NCI-H1417 treated with DMSO at 0.1 percent for 48 hours (cell line): ENCODE measurements at regions not wholly inside any gene's neighbourhood (a gene's known extent, or its start where the extent isn't known, plus 50 kb on each side); places are given as distances from the start of the nearest gene placed in this dataset.
"Not testable (repeated sequence)": the region's sequence is repeated elsewhere in the genome, so short reads cannot be mapped to it uniquely, and the experiment has no call there.

Experiments used
- DNase-seq: peaks from one replicate; lab custom pipeline; 2025; lab: John Stamatoyannopoulos, UW

DNA sequence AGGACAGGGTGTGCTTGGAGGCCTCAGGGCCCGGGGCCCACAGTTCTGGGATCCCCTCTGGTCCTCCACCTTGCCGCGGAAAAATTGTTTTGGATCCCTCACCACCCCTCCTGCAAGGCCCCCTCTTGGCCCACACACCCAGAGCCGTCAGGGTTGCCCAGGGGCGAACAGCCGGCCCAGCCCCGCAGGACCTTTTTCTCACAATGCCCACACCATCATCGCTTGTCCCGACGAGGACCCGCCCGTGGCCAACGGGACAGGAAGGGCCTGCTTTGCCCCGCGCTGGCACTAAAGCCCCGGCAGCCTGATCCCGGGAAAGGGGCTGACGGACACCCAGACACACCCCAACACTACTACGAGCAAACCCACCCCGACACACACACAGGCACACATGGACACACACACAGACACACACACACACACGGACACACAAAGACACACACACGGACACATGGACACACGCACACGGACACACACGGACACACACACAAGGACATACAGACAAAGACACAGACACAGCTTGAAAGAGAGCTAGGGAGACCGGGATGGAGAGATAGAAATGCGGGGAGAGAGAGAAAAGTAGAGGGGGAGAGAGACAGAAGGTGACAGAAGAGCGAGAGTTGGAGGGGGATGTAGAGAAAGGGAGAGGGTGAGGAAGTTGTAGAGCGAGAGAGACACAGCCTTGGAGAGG lies 1493.5 kb upstream of the DEFB115 start:
- DNase-seq: no peak

DNA sequence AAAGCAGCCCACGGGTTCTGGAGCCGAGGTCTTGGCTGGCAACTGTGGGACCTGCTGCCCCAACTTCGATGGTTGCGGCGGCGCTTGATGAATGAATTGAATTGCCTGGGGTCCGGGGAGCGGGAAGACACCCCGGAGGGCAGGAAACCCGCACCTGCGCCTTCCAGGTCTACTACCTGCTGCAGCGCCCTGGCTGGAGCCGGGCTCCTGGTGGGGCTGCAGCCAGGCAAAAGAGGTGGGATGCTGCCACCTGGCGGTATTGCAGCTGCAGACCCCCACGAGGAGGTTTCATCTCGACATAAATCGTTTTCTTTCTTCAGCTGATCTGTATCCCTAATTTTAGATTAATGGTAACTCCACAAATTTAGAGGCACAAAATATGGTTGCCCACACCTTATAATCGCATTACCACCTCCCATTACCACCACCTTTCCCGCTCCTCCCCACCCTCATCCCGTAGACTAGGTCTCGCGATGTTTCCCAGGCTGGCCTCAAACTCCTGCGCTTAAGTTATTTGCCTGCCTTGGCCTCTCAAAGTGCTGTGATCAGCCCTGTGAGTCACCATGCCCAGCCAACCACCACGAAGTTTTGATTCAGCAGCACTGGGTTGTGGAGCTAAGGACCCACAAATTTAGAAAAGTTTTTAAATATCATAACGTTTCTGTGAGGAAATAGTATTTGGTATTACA lies 1492.4 kb upstream of the DEFB115 start:
- not testable (repeated sequence) for DNase-seq

DNA sequence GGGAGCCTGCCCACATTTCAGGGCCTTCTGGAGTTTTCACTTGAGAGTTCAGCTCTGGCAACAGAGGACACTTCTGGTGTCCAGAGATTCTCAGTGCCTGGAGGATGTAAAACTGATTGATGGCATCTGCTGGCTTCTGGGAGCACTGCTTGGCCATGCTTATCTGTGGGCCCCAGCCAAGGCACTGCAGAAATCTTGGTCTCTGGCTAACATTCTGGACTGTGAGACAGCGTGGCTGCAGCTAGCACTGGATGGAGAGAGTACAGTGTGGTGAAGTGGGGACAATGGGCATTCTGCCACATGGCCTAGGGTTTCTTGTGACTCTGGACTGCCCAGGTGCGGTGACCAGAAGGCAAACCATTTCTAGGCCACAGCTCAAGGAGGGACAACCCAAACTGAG lies 1479.4 kb upstream of the DEFB115 start:
- not testable (repeated sequence) for DNase-seq

DNA sequence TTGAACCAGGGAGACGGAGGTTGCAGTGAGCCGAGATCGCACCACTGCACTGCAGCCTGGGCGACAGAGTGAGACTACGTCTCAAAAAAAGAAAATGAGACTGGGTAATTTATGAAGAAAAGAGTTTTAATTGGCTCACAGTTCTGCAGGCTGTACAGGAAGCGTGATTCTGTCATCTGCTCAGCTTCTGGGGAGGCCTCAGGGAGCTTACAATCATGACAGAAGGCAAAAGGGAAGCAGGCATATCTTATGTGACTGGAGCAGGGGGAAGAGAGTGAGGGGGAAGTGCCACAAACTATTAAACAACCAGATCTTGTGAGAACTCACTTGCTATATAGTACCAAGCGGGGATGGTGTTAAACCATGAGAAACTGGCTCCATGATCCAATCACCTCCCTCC lies 1476.2 kb upstream of the DEFB115 start:
- not testable (repeated sequence) for DNase-seq

DNA sequence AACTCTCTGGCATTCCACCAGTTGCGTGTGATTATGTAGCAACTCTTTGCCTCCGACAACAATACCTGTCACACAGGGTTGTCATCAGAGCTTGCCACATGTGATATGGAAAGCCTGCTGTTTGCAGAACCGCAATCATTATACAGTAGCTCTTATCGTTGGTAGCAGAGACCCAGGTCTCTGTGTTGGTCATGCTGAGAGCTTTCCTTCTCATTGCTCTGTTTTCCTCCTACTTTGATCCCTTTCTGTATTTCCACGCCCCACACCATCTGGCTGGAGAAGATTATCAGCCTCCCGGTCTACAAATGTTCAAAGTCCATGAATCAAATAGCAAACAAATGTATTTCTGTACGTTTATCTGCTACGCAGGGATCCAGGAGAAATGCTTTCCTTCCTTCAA lies 1475.6 kb upstream of the DEFB115 start:
- not testable (repeated sequence) for DNase-seq

DNA sequence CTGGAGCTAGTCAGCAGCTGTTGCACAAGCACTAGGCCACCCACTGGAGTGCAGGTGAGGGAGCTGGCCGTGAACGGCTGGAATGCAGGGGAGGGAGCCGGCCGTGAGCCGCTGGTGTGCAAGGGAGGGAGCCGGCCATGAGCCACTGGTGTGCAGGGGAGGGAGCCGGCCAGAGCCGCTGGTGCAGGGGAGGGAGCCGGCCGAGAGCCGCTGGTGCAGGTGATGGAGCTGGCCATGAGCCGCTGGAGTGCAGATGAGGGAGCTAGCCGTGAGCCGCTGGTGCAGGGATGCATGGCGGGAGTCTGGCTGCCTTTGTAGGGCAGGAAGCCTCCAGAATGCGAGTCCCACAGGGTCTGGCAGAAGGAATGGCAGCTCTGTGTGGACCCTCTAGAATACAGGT lies 1470.0 kb upstream of the DEFB115 start:
- not testable (repeated sequence) for DNase-seq

DNA sequence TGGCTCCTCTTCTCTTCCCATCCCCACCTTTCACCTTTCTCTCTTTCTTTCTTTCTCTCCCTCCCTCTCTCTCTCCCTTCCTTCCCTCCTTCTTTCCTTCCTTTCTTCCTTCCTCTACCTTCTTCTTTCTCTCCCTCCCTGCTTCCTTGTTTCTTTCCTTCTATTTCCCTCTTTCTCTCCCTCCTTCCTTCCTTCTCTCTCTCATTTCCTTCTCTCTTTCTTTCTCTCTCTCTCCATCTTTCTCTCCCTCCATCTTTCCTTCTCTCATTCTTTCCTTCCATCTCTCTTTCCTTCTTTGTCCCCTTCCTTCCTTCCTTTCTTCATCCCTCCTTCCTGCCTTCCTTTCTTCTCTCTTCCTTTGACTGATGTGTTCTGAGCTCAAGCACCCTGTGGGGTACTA lies 1467.0 kb upstream of the DEFB115 start:
- DNase-seq: no peak

DNA sequence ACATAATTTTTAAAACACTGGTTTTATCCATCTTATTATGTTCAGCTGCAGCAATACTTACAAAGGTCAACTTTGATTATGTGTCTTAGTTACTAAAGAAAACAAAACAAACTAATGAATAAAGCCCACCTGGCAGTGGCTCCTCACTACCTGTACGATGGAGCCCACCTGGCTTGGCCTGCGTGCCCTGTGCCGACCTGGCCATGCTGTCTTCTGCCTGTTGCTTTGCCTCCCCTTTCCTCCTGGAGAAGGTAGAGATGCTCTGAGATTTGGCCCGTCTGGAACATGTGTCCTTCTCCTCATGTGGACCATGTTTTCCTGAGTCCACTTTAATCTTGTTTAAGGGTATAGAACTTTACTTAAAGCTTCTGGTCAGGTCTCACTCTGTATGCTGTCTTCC lies 1426.0 kb upstream of the DEFB115 start:
- not testable (repeated sequence) for DNase-seq

DNA sequence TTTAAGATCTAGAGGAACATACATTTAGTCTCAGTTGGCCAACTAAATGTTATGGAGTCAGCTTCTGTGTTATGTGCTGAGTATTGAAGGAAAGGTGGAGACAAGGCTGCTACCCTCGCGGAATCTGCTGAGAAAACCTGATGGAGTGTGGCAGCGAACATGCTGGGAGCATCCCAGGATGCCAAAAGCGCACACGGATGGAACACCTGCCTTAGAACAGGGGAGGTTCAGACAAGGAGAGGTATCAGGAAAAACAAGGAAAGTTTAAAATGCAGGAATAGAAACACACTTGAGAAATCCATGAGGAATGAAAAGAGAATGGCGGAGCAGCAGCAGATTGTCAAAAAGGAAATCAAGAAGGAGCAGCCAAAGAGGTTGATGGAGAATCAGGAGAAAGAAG lies 1389.5 kb upstream of the DEFB115 start:
- DNase-seq: not testable (repeated sequence)

DNA sequence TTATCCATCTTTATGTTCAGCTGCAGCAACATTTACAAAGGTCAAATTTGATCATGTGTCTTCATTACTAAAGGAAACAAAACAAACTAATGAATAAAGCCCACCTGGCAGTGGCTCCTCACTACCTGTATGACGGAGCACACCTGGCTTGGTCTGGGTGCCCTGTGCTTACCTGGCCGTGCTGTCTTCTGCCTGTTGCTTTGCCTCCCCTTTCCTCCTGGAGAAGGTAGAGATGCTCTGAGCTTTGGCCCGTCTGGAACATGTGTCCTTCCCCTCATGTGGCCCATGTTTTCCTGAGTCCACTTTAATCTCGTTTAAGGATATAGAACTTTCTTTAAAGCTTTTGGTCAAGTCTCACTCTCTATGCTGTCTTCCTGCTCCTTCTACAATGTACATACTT lies 1388.8 kb upstream of the DEFB115 start:
- DNase-seq: not testable (repeated sequence)

DNA sequence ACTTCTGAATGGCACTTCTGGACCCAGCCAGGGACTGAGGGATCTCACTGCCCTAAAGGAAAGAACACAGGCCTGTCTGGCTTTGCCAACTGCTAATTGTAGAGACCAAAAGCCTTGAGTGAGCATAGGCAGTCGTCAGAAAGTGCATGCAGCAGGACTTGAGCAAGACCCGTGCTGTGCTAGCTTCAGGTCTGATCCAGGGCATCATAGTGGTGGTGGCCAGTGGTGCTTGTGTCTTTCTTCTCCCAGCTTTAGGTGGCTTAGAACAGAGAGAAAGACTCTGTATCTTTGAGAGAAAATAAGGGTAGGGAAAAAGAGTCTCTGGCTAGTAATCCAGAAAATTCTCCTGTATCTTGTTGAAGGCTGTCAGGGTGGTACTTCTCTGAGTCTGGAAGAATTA lies 1385.6 kb upstream of the DEFB115 start:
- not testable (repeated sequence) for DNase-seq

DNA sequence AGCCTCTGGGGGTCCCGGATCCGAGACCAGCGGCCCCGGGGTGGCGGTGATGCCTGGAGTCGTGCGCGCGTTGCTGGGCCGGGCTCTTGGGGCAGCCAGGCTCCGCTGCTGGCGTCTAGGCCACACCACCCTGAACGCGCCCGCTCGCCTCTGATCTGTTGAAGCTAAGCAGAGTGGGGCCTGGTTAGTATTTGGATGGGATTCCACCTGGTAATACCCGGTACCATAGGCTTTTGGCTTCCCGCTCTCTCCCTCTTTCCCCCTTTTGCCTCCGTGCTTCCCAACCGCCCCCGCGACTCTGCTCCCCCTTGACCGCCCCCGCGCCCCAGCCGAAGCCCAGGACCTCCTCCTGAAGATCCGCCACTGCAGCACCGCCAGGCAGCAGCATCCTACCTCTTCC lies 1383.5 kb upstream of the DEFB115 start:
- DNase-seq: no peak

DNA sequence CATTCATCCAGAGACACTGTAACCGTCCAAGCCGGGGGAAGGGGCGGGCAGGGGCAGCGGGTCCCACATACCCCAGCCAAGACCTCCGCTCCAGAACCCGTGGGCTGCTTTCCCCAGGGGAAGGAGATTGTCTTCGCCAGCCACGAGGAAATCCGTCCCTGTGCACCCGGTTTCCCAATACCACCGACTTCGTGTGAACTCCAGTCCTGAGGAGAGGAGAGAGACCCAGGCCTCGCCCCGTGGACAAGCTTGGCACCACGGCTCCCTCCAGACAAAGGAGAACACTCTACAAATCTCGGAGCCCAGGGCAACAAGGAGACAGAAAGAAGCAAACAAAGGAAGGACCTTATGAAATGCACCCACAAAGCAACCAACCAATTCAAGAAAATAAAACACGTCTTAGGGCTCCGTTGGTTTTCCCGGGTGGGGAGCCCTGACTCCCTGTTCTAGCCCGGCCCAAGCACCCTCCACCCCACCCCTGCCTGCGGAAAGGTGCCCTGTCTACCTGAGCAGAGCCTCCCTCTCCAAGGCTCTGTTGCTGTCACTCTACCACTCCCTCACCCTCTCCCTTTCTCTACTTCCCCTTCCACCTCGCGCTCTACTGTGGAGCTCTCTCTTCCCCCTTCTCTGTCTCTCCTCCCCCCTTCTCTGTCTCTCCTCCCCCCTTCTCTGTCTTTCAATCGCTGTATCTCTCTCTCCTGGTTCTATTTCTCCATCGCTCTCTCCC lies 1382.8 kb upstream of the DEFB115 start:
- DNase-seq: no peak

DNA sequence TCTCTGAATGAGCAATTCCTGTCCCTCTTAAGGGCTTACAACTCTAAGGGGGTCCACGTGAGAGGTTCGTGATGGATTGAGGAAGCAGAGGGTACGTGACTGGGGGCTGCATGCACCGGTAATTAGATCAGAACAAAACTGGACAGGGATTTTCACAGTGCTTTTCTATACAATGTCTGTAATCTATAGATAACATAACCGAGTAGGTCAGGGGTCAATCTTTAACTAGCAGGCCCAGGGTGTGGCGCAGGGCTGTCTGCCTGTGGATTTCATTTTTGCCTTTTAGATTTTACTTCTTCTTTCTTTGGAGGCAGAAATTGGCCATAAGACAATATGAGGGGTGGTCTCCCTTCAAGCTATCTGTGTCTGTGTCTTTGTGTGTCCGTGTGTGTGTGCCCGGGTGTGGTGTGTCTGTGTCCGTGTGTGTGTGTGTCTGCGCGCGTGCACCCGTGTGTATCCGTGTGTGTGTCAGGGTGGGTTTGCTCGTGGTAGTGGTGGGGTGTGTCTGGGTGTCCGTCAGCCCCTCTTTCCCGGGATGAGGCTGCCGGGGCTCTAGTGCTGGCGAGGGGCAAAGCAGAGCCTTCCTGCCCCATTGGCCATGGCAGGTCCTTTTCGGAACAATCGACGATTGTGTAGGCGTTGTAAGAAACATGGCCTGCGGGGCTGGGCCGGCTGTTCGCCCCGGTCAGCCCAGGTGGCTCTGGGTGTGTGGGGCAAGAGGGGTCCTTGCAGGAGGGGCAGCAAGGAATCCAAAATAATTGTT lies 1382.0 kb upstream of the DEFB115 start:
- not testable (repeated sequence) for DNase-seq

DNA sequence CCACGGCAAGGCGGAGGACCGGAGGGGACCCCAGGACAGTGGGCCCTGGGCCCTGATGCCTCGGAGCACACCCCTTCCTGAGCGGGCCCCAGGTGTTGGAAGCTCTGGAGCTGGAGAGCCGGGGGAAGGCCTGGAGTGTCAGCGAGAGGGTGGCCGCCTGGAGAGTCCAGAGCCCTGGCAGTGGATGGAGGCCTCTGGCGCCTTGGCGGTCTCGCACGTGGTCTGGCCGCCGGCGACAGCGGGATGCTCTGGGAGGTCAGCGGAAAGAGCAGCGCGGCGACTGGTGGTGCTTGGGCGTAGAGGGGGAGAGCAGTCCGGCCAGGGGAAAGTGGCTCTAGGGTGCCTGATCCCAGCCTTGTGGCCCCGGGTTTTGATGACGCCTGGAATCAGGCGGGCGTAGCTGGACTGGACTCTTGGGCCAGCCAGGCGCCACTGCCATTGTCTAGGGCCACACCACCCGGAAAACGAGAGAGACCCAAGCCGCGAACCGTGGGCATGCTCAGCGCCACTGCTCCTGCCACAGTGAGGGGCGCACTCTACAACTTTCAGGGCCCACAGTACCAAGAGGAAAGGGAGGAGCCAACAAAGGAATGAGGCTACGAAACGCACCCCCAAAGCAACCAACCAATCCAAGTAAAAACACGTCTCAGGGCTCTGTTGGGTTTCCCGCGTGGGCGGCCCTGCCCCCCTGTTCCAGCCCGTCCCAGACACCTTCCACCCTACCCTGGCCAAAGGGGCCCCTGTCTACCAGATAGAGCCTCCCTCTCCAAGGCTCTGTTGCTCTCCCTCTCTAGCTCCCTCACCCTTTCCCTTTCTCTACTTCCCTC lies 1381.2 kb upstream of the DEFB115 start:
- not testable (repeated sequence) for DNase-seq

DNA sequence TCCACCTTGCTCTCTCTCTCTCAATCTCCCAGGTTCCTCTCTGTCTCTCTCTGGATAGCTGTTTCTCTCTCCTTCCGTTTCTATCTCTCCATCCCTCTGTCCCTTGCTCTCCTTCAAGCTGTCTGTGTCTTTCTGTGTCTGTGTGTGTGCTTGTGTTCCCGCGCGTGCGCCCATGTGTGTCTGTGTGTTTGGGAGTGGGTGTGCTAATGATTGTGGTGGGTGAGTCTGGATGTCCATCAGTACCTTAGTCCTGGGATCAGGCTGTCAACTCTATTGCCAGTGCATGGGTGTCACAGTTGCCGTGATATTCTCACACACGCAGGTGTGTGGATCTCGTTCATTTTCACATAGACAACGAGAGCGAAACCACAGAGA lies 1380.6 kb upstream of the DEFB115 start:
- no peak for DNase-seq

DNA sequence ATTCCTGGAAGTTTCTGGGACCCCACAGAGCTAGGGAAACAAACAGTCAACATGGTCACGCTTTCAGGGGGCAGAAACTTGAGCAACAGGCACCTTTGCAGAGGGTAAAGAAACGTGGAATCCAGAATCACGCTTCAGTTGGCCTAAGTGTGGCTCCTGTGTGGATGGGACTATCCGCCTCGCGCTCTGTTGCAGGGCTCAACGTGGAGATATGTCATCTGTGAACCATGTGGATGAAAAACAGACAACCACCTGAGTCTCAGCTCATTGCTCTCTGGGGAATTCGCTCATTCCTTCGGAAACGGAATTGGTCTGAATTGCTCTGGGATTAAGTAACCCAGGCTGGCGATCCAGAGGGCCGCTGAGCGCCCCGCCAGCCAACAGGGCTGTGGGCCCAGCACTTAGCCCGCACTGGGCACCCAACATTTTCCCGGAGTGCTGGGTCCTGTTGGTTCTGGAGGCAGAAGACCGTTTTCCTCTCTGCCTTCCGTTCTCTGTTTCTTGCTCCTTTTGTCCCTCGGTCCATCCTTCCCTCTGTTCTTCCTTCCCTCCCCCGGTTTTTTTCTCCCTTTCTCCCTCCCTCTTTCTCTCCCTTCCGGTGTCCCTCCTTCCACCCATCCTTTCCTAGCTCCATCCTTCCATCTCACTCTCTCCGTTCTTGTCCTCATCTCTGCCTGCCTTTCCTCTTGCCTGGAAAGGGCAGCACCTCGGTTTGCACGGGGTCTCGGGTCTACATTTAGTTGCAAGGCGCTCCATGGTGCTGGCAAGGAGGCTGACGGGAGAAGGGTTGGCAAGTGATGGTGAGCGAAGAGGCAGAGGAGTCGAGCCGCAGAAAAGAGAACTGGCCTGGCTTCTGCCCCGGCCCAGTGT lies 1379.8 kb upstream of the DEFB115 start:
- not testable (repeated sequence) for DNase-seq

DNA sequence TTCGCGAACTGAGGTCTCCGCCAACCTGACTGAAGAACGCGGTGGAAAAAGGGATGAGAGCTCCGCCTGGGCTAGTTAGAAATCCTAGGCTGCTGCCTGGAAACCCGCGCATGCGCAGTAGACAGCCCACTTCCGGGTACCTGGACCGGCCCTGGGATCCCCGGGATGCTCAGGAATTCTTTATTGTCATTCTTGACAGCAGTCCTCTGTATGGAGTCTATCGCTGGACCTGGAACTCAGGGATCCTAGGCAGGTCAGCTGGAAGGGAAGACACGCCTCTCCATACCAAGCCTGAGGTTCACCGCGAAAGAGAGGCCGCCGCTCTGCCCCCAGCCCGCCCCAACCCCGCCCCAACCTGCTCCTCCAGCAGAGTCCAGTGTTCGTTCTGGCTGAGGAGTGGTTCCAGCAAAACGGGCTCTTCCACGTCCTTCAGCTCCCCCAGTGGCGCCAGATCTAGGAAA lies 1379.2 kb upstream of the DEFB115 start:
- DNase-seq: peak; percentile 40

DNA sequence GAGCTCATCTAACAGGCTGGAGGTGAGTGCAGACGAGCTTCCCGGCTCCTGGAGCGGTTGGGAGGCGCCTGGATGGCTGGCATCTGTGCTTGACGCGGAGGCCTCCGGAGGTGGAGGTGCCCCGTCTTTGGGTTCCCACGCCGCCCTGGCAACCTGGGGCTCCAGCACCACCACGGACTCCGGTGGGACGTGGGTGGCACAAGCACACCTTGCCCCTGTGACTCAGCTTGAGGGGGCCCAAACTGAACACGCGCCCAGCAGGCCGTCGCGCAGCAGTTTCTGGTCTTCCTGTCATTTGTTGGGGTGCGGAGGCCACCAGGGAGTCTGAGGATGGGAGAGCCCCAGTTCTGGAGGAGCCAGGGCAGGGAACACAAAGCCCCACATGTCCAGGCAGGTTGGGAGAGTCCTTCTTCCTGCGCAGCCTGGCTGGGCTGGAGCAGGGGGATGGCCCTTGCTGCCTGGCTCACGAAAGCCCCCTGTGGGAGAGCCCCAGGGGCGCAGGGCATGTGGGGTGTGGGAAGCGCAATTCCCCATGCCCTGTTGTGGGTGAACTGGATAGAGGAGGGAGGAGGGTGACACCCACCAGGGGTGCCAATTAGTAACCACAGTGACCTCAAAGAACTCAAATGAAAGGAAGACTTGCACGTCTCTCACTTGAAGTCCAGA lies 1378.6 kb upstream of the DEFB115 start:
- no peak for DNase-seq

DNA sequence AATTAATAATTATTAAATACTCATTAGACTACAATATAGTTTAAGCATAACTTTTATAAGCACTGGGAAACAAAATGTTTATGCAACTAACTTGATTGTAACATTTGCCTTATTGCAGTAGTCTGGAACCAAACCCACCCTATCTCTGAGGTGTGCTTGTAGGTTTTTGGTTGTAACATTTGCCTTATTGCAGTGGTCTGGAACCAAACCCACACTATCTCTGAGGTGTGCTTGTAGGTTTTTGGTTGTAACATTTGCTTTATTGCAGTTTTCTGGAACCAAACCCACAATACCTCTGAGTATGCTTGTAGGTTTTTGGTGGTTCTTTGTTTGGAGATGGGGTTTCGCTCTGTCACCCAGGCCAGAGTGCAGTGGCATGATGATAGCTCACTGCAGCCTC lies 1376.4 kb upstream of the DEFB115 start:
- DNase-seq: not testable (repeated sequence)
